ENCODE measurements at regions not wholly inside any gene's neighbourhood (a gene's known extent, or its start where the extent isn't known, plus 50 kb on each side); places are given as distances from the start of the nearest gene placed in this dataset.
"Not testable (repeated sequence)": the region's sequence is repeated elsewhere in the genome, so short reads cannot be mapped to it uniquely, and the experiment has no call there.

GRCh38 chr16:76819226-76819916 is 371.6 kb upstream of the MON1B start:
- DNase-seq, result no peak

- DNase-seq, result no peak
Measured at GRCh38 chr16:76824221-76824620, 366.8 kb upstream of the MON1B start.

GRCh38 chr16:76824791-76825190 is 366.2 kb upstream of the MON1B start:
- DNase-seq, result no peak

GRCh38 chr16:76835339-76835738 is 355.7 kb upstream of the MON1B start:
- DNase-seq, result no peak

- no peak for DNase-seq
Measured at GRCh38 chr16:76835779-76836300, 355.1 kb upstream of the MON1B start.

GRCh38 chr16:76837872-76838271 is 353.1 kb upstream of the MON1B start:
- DNase-seq, result no peak

- no peak for DNase-seq
Measured at GRCh38 chr16:76854234-76854633, 336.8 kb upstream of the MON1B start.

- no peak for DNase-seq
Measured at GRCh38 chr16:76856112-76856511, 334.9 kb upstream of the MON1B start.

GRCh38 chr16:76857402-76857801 is 333.6 kb upstream of the MON1B start:
- DNase-seq, result no peak

GRCh38 chr16:76862901-76863300 is 328.1 kb upstream of the MON1B start:
- DNase-seq, result no peak

GRCh38 chr16:76866994-76867393 is 324.0 kb upstream of the MON1B start:
- DNase-seq, result no peak

GRCh38 chr16:76875898-76876297 is 315.1 kb upstream of the MON1B start:
- DNase-seq, result no peak

GRCh38 chr16:76879420-76879819 is 311.6 kb upstream of the MON1B start:
- DNase-seq, result no peak

- not testable (repeated sequence) for DNase-seq
Measured at GRCh38 chr16:76880523-76880922, 310.5 kb upstream of the MON1B start.

GRCh38 chr16:76882105-76882504 is 308.9 kb upstream of the MON1B start:
- DNase-seq, result no peak

GRCh38 chr16:76883076-76883475 is 307.9 kb upstream of the MON1B start:
- DNase-seq, result no peak

- DNase-seq, result no peak
Measured at GRCh38 chr16:76885776-76886537, 305.0 kb upstream of the MON1B start.

- DNase-seq, result no peak
Measured at GRCh38 chr16:76897816-76898215, 293.2 kb upstream of the MON1B start.

- DNase-seq, result no peak
Measured at GRCh38 chr16:76899767-76900166, 291.2 kb upstream of the MON1B start.

- DNase-seq, result no peak
Measured at GRCh38 chr16:76900285-76901263, 290.4 kb upstream of the MON1B start.

GRCh38 chr16:76906552-76906951 is 284.4 kb upstream of the MON1B start:
- DNase-seq, result no peak

GRCh38 chr16:76910931-76911330 is 280.1 kb upstream of the MON1B start:
- no peak for DNase-seq

GRCh38 chr16:76913046-76913445 is 277.9 kb upstream of the MON1B start:
- no peak for DNase-seq
